ENCODE measurements at regions not wholly inside any gene's neighbourhood (a gene's known extent, or its start where the extent isn't known, plus 50 kb on each side); places are given as distances from the start of the nearest gene placed in this dataset.

GRCh38 chr1:212500351-212500750 lies 67.6 kb downstream of the NENF start:
- peaks cover 19% of the 10 kb centered on the region for H3K4me1 Mint-ChIP-seq
- no peaks in the 10 kb centered on the region for H3K36me3 Mint-ChIP-seq
- TF ChIP-seq CTCF (IDR thresholded peaks at IDR 0.05) = no peak
- H2AFZ ChIP-seq (ENCODE audit: insufficient read depth, low read depth, low read length, poor library complexity, severe bottlenecking) = no peak overlapping the region
- intact Hi-C loops (cut with micrococcal nuclease) = no loop called here
- no peak overlapping the region for H3K4me3 Mint-ChIP-seq
- peaks cover 0 to 4% of the 10 kb centered on the region in 2 donors for H3K4me1 ChIP-seq (ENCODE audit: control insufficient read depth in 1 of 2, insufficient read depth in 2 of 2, low read length in 2 of 2)
- H3K27ac Mint-ChIP-seq = no peak overlapping the region
- no peaks in the 10 kb centered on the region for H3K27me3 ChIP-seq (ENCODE audit: control insufficient read depth in 2 of 2, insufficient read depth in 2 of 2, low read length in 2 of 2)
- 89% methylated on average over 3 of the region's 6 CpGs for WGBS (ENCODE audit: insufficient coverage)
- H3K9me3 ChIP-seq (replicated peaks in 1 of 2; ENCODE audit: control insufficient read depth in 1 of 2, insufficient read depth in 1 of 2, low read length in 2 of 2) = no peaks in the 10 kb centered on the region
- no peaks in the 10 kb centered on the region for H3K36me3 ChIP-seq (replicated peaks in 1 of 2; ENCODE audit: control insufficient read depth in 1 of 2, insufficient read depth in 2 of 2, low read length in 2 of 2)
- H3K9me3 Mint-ChIP-seq = peaks cover 0 to 6% (median 1%) of the 10 kb centered on the region in 7 donors
- no peak overlapping the region for H3K4me3 ChIP-seq (replicated peaks in 1 of 3; ENCODE audit: low read depth in 2 of 3, low read length in 3 of 3)
- H3K27ac ChIP-seq (ENCODE audit: low read depth in 1 of 2, low read length in 2 of 2) = no peak overlapping the region
- DNase-seq = no peak
- no peaks in the 10 kb centered on the region for H4K20me1 ChIP-seq (ENCODE audit: insufficient read depth, low read length)
- H3K4me2 ChIP-seq (replicated peaks; ENCODE audit: extremely low read depth, low read length, poor library complexity, severe bottlenecking) = no peak overlapping the region
- no peaks in the 10 kb centered on the region for H3K79me2 ChIP-seq (ENCODE audit: insufficient read depth, low read length)
- no peak overlapping the region for H3K9ac ChIP-seq (ENCODE audit: insufficient read depth, low read length, poor library complexity, severe bottlenecking)
- peaks cover 0 to 8% (median 8%) of the 10 kb centered on the region in 3 donors for H3K27me3 Mint-ChIP-seq (ENCODE audit: low read depth in 3 of 3)

GRCh38 chr1:212500983-212501382 lies 68.3 kb downstream of the NENF start:
- no peaks in the 10 kb centered on the region for H4K20me1 ChIP-seq (ENCODE audit: insufficient read depth, low read length)
- H3K36me3 Mint-ChIP-seq = no peaks in the 10 kb centered on the region
- H3K27me3 Mint-ChIP-seq (ENCODE audit: low read depth in 3 of 3) = peaks cover 0 to 10% (median 8%) of the 10 kb centered on the region in 3 donors
- WGBS (ENCODE audit: insufficient coverage) = no CpG with 5 or more reads among the region's 1 CpG
- TF ChIP-seq CTCF (IDR thresholded peaks at IDR 0.05) = no peak
- no peak overlapping the region for H2AFZ ChIP-seq (ENCODE audit: insufficient read depth, low read depth, low read length, poor library complexity, severe bottlenecking)
- no peaks in the 10 kb centered on the region for H3K9me3 ChIP-seq (replicated peaks in 1 of 2; ENCODE audit: control insufficient read depth in 1 of 2, insufficient read depth in 1 of 2, low read length in 2 of 2)
- peaks cover 13% of the 10 kb centered on the region for H3K4me1 Mint-ChIP-seq
- peak overlapping the region in 1 of 7 donors; percentile 6 for H3K27ac Mint-ChIP-seq
- H3K4me2 ChIP-seq (replicated peaks; ENCODE audit: extremely low read depth, low read length, poor library complexity, severe bottlenecking) = no peak overlapping the region
- H3K79me2 ChIP-seq (ENCODE audit: insufficient read depth, low read length) = no peaks in the 10 kb centered on the region
- no peak overlapping the region for H3K4me3 Mint-ChIP-seq
- H3K4me3 ChIP-seq (replicated peaks in 1 of 3; ENCODE audit: low read depth in 2 of 3, low read length in 3 of 3) = no peak overlapping the region
- H3K9ac ChIP-seq (ENCODE audit: insufficient read depth, low read length, poor library complexity, severe bottlenecking) = no peak overlapping the region
- no peak overlapping the region for H3K27ac ChIP-seq (ENCODE audit: low read depth in 1 of 2, low read length in 2 of 2)
- intact Hi-C loops (cut with micrococcal nuclease) = no loop called here
- peaks cover 0 to 6% (median 2%) of the 10 kb centered on the region in 7 donors for H3K9me3 Mint-ChIP-seq
- H3K36me3 ChIP-seq (replicated peaks in 1 of 2; ENCODE audit: control insufficient read depth in 1 of 2, insufficient read depth in 2 of 2, low read length in 2 of 2) = no peaks in the 10 kb centered on the region
- H3K4me1 ChIP-seq (ENCODE audit: control insufficient read depth in 1 of 2, insufficient read depth in 2 of 2, low read length in 2 of 2) = peaks cover 0 to 3% of the 10 kb centered on the region in 2 donors
- DNase-seq = no peak
- no peaks in the 10 kb centered on the region for H3K27me3 ChIP-seq (ENCODE audit: control insufficient read depth in 2 of 2, insufficient read depth in 2 of 2, low read length in 2 of 2)

Measured in CD14-positive monocyte (primary cell).